H1 (cell line): ENCODE measurements at regions not wholly inside any gene's neighbourhood (a gene's known extent, or its start where the extent isn't known, plus 50 kb on each side); places are given as distances from the start of the nearest gene placed in this dataset.

Experiments used
- BCL11A ChIP-seq, 2 experiments: IDR thresholded peaks; one replicate each; pipeline ENCODE4 v1.6.1; 2011; ENCODE audit warnings: low read depth in 2 of 2, low read length in 2 of 2, mild to moderate bottlenecking in 2 of 2
- EGR1 ChIP-seq: IDR thresholded peaks from 2 replicates; pipeline ENCODE4 v1.6.1; 2011; ENCODE audit warnings: low read depth, low read length, borderline replicate concordance
- FOSL1 ChIP-seq: IDR thresholded peaks from 2 replicates; pipeline ENCODE4 v1.6.1; 2011; ENCODE audit warnings: mild to moderate bottlenecking, low read depth, low read length, moderate library complexity; ENCODE audit not compliant: insufficient read depth
- KDM1A ChIP-seq: fragments of 200-600, 300-600 bp; sonication (generic); IDR thresholded peaks from 2 replicates; pipeline ENCODE4 v1.7.1; 2016; ENCODE audit warnings: mild to moderate bottlenecking, low read length, borderline replicate concordance
- RNF2 ChIP-seq: fragments of 200-900, 300-1000 bp; sonication (generic); IDR thresholded peaks from 2 replicates; pipeline ENCODE4 v1.7.1; 2016; ENCODE audit warnings: borderline replicate concordance, low read depth, mild to moderate bottlenecking, antibody characterized with exemption, low read length; ENCODE audit not compliant: poor library complexity, severe bottlenecking; ENCODE audit errors: missing control alignments
- SIX5 ChIP-seq: IDR thresholded peaks from 2 replicates; pipeline ENCODE4 v1.6.1; 2011; ENCODE audit warnings: mild to moderate bottlenecking, low read depth, low read length
- SRF ChIP-seq: IDR thresholded peaks from 2 replicates; pipeline ENCODE4 v1.6.1; 2011; ENCODE audit warnings: mild to moderate bottlenecking, low read depth, low read length, moderate library complexity
- ZNF274 ChIP-seq: IDR thresholded peaks from 2 replicates; pipeline ENCODE4 v1.7.0; 2012; ENCODE audit warnings: low read length, borderline replicate concordance; ENCODE audit errors: extremely low read depth
- TF ChIP-seq, protein P1 (sequence below): fragments of 300-600 bp; sonication (generic); IDR thresholded peaks from 2 replicates; pipeline ENCODE4 v1.7.1; 2012; ENCODE audit warnings: low read length, moderate library complexity, mild to moderate bottlenecking, inconsistent platforms; ENCODE audit not compliant: insufficient replicate concordance
- TF ChIP-seq, protein P2 (sequence below): IDR thresholded peaks from 2 replicates; pipeline ENCODE4 v1.6.1; 2012; ENCODE audit warnings: inconsistent platforms

DNA sequence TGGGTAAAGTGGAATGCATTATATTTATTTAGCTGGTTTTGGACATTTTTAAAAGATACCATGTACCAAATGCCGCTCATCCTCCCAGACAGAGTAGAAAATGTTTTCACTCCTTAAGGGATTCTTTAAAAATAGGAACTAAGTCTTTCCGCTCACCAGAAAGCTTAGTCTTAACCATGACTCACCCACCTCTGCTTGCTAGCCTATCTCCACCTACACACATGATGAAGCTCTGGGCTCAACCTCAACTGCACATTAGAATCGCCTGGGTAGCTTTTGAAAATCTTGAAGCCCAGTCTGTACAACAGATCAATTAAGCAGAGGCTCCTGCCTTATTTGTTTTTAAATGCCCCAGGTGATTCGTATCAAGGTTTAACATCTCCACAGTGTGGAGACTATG is 260.5 kb downstream of the NEDD1 start (continued):
- TF ChIP-seq, protein P1, sequence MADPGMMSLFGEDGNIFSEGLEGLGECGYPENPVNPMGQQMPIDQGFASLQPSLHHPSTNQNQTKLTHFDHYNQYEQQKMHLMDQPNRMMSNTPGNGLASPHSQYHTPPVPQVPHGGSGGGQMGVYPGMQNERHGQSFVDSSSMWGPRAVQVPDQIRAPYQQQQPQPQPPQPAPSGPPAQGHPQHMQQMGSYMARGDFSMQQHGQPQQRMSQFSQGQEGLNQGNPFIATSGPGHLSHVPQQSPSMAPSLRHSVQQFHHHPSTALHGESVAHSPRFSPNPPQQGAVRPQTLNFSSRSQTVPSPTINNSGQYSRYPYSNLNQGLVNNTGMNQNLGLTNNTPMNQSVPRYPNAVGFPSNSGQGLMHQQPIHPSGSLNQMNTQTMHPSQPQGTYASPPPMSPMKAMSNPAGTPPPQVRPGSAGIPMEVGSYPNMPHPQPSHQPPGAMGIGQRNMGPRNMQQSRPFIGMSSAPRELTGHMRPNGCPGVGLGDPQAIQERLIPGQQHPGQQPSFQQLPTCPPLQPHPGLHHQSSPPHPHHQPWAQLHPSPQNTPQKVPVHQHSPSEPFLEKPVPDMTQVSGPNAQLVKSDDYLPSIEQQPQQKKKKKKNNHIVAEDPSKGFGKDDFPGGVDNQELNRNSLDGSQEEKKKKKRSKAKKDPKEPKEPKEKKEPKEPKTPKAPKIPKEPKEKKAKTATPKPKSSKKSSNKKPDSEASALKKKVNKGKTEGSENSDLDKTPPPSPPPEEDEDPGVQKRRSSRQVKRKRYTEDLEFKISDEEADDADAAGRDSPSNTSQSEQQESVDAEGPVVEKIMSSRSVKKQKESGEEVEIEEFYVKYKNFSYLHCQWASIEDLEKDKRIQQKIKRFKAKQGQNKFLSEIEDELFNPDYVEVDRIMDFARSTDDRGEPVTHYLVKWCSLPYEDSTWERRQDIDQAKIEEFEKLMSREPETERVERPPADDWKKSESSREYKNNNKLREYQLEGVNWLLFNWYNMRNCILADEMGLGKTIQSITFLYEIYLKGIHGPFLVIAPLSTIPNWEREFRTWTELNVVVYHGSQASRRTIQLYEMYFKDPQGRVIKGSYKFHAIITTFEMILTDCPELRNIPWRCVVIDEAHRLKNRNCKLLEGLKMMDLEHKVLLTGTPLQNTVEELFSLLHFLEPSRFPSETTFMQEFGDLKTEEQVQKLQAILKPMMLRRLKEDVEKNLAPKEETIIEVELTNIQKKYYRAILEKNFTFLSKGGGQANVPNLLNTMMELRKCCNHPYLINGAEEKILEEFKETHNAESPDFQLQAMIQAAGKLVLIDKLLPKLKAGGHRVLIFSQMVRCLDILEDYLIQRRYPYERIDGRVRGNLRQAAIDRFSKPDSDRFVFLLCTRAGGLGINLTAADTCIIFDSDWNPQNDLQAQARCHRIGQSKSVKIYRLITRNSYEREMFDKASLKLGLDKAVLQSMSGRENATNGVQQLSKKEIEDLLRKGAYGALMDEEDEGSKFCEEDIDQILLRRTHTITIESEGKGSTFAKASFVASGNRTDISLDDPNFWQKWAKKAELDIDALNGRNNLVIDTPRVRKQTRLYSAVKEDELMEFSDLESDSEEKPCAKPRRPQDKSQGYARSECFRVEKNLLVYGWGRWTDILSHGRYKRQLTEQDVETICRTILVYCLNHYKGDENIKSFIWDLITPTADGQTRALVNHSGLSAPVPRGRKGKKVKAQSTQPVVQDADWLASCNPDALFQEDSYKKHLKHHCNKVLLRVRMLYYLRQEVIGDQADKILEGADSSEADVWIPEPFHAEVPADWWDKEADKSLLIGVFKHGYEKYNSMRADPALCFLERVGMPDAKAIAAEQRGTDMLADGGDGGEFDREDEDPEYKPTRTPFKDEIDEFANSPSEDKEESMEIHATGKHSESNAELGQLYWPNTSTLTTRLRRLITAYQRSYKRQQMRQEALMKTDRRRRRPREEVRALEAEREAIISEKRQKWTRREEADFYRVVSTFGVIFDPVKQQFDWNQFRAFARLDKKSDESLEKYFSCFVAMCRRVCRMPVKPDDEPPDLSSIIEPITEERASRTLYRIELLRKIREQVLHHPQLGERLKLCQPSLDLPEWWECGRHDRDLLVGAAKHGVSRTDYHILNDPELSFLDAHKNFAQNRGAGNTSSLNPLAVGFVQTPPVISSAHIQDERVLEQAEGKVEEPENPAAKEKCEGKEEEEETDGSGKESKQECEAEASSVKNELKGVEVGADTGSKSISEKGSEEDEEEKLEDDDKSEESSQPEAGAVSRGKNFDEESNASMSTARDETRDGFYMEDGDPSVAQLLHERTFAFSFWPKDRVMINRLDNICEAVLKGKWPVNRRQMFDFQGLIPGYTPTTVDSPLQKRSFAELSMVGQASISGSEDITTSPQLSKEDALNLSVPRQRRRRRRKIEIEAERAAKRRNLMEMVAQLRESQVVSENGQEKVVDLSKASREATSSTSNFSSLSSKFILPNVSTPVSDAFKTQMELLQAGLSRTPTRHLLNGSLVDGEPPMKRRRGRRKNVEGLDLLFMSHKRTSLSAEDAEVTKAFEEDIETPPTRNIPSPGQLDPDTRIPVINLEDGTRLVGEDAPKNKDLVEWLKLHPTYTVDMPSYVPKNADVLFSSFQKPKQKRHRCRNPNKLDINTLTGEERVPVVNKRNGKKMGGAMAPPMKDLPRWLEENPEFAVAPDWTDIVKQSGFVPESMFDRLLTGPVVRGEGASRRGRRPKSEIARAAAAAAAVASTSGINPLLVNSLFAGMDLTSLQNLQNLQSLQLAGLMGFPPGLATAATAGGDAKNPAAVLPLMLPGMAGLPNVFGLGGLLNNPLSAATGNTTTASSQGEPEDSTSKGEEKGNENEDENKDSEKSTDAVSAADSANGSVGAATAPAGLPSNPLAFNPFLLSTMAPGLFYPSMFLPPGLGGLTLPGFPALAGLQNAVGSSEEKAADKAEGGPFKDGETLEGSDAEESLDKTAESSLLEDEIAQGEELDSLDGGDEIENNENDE, result no peak
- TF ChIP-seq, protein P2, sequence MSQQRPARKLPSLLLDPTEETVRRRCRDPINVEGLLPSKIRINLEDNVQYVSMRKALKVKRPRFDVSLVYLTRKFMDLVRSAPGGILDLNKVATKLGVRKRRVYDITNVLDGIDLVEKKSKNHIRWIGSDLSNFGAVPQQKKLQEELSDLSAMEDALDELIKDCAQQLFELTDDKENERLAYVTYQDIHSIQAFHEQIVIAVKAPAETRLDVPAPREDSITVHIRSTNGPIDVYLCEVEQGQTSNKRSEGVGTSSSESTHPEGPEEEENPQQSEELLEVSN, result no peak
- TF ChIP-seq RNF2 (no peak), SRF (no peak), BCL11A (IDR thresholded peaks at IDR 0.05; ENCODE audit: low read depth in 2 of 2, low read length in 2 of 2) (no peak), ZNF274 (no peak), KDM1A (no peak), SIX5 (no peak), EGR1 (no peak), FOSL1 (no peak)
